GM15510 (cell line): ENCODE measurements at regions not wholly inside any gene's neighbourhood (a gene's known extent, or its start where the extent isn't known, plus 50 kb on each side); places are given as distances from the start of the nearest gene placed in this dataset.

ENCODE experiments used
- POLR2A ChIP-seq: IDR thresholded peaks from 3 replicates; pipeline ENCODE4 v1.6.1; 2011; ENCODE audit warnings: borderline replicate concordance; ENCODE audit not compliant: insufficient read length; ENCODE audit errors: extremely low read depth

- TF ChIP-seq POLR2A, result no peak
Measured at GRCh38 chrX:74132280-74132679, 171.7 kb upstream of the ZCCHC13 start.

- TF ChIP-seq POLR2A, result no peak
Measured at GRCh38 chrX:74119016-74119910, 184.7 kb upstream of the ZCCHC13 start.

GRCh38 chrX:74117962-74118902 is 185.7 kb upstream of the ZCCHC13 start:
- TF ChIP-seq POLR2A, result no peak

- no peak for TF ChIP-seq POLR2A
Measured at GRCh38 chrX:74111245-74111644, 192.7 kb upstream of the ZCCHC13 start.

- TF ChIP-seq POLR2A, result no peak
Measured at GRCh38 chrX:74107666-74108065, 196.3 kb upstream of the ZCCHC13 start.

- no peak for TF ChIP-seq POLR2A
Measured at GRCh38 chrX:74104356-74105015, 199.5 kb upstream of the ZCCHC13 start.

GRCh38 chrX:74090049-74090448 is 213.9 kb upstream of the ZCCHC13 start:
- TF ChIP-seq POLR2A, result no peak

- no peak for TF ChIP-seq POLR2A
Measured at GRCh38 chrX:74085642-74086236, 218.2 kb upstream of the ZCCHC13 start.

- no peak for TF ChIP-seq POLR2A
Measured at GRCh38 chrX:74080165-74080564, 223.8 kb upstream of the ZCCHC13 start.

- TF ChIP-seq POLR2A, result no peak
Measured at GRCh38 chrX:74065831-74066390, 213.4 kb upstream of the XIST start.

GRCh38 chrX:74063426-74064155 is 211.1 kb upstream of the XIST start:
- no peak for TF ChIP-seq POLR2A

- TF ChIP-seq POLR2A, result no peak
Measured at GRCh38 chrX:74061879-74062278, 209.4 kb upstream of the XIST start.

GRCh38 chrX:74049126-74049525 is 196.6 kb upstream of the XIST start:
- TF ChIP-seq POLR2A, result no peak
